DMS 273 (cell line): ENCODE measurements at regions not wholly inside any gene's neighbourhood (a gene's known extent, or its start where the extent isn't known, plus 50 kb on each side); places are given as distances from the start of the nearest gene placed in this dataset.
"Not testable (repeated sequence)": the region's sequence is repeated elsewhere in the genome, so short reads cannot be mapped to it uniquely, and the experiment has no call there.

Source experiments
- DNase-seq: peaks from one replicate; lab custom pipeline; 2025; ENCODE audit not compliant: unreplicated experiment; lab: John Stamatoyannopoulos, UW

GRCh38 chr6:19892260-19892659 is 55.1 kb downstream of the ID4 start:
- DNase-seq: no peak

- no peak for DNase-seq
These were observed 58.9 kb downstream of the ID4 start for GRCh38 chr6:19895866-19896692.

- DNase-seq: peak; percentile 28
These were observed 59.5 kb downstream of the ID4 start for GRCh38 chr6:19896693-19897010.

- DNase-seq: no peak
These were observed 61.1 kb downstream of the ID4 start for GRCh38 chr6:19898141-19898740.

- no peak for DNase-seq
These were observed 65.0 kb downstream of the ID4 start for GRCh38 chr6:19902201-19902600.

GRCh38 chr6:19904408-19904807 is 67.2 kb downstream of the ID4 start:
- DNase-seq: not testable (repeated sequence)

GRCh38 chr6:19905584-19905983 is 68.4 kb downstream of the ID4 start:
- no peak for DNase-seq

- DNase-seq: no peak
These were observed 69.0 kb downstream of the ID4 start for GRCh38 chr6:19906171-19906570.

GRCh38 chr6:19911223-19911622 is 74.1 kb downstream of the ID4 start:
- DNase-seq: no peak

- no peak for DNase-seq
These were observed 81.3 kb downstream of the ID4 start for GRCh38 chr6:19918436-19918835.

GRCh38 chr6:19921786-19922185 is 84.6 kb downstream of the ID4 start:
- no peak for DNase-seq

GRCh38 chr6:19925533-19925932 is 88.4 kb downstream of the ID4 start:
- no peak for DNase-seq

GRCh38 chr6:19928461-19928860 is 91.3 kb downstream of the ID4 start:
- DNase-seq: no peak

- DNase-seq: no peak
These were observed 92.1 kb downstream of the ID4 start for GRCh38 chr6:19929312-19929711.

GRCh38 chr6:19934996-19935591 is 97.9 kb downstream of the ID4 start:
- DNase-seq: peak; percentile 5

- DNase-seq: not testable (repeated sequence)
These were observed 102.2 kb downstream of the ID4 start for GRCh38 chr6:19939321-19939720.

- not testable (repeated sequence) for DNase-seq
These were observed 102.8 kb downstream of the ID4 start for GRCh38 chr6:19939926-19940325.

- DNase-seq: no peak
These were observed 105.9 kb downstream of the ID4 start for GRCh38 chr6:19943042-19943441.

- DNase-seq: no peak
These were observed 108.7 kb downstream of the ID4 start for GRCh38 chr6:19945843-19946358.

GRCh38 chr6:19949155-19949554 is 112.0 kb downstream of the ID4 start:
- no peak for DNase-seq

GRCh38 chr6:19964115-19964514 is 126.9 kb downstream of the ID4 start:
- no peak for DNase-seq

GRCh38 chr6:19968201-19968600 is 131.0 kb downstream of the ID4 start:
- no peak for DNase-seq
